Neural cell (in vitro differentiated cells): ENCODE measurements at regions not wholly inside any gene's neighbourhood (a gene's known extent, or its start where the extent isn't known, plus 50 kb on each side); places are given as distances from the start of the nearest gene placed in this dataset.
"Not testable (repeated sequence)": the region's sequence is repeated elsewhere in the genome, so short reads cannot be mapped to it uniquely, and the experiment has no call there.

Experiments used
- H2AFZ ChIP-seq: fragments of 200-600, 300-800 bp; sonication (generic), shearing (Covaris generic); 2 replicates; pipeline ENCODE4 v1.6.0; 2014; ENCODE audit warnings: low read depth, mild to moderate bottlenecking, antibody characterized with exemption, low read length, moderate library complexity
- H3F3A ChIP-seq: fragments of 200-600 bp; shearing (Covaris generic); 2 replicates; pipeline ENCODE4 v1.6.1; 2016; ENCODE audit warnings: mild to moderate bottlenecking, moderate library complexity, mixed read lengths, antibody characterized with exemption, low read length; ENCODE audit not compliant: insufficient read depth, poor library complexity, severe bottlenecking
- H3K27ac ChIP-seq: fragments of 200-600, 300-800 bp; sonication (generic), shearing (Covaris generic); 2 replicates; pipeline ENCODE4 v1.5.1; 2014; ENCODE audit warnings: mild to moderate bottlenecking, low read length, moderate library complexity
- H3K27me3 ChIP-seq: fragments of 300-800, 200-600 bp; sonication (generic), shearing (Covaris generic); 2 replicates; pipeline ENCODE4 v1.6.0; 2014; ENCODE audit warnings: mild to moderate bottlenecking, low read depth, low read length, moderate library complexity; ENCODE audit not compliant: insufficient read depth
- H3K36me3 ChIP-seq: fragments of 300-800, 200-600 bp; sonication (generic), shearing (Covaris generic); 2 replicates; pipeline ENCODE4 v1.5.1; 2014; ENCODE audit warnings: mild to moderate bottlenecking, antibody characterized with exemption, low read length, moderate library complexity; ENCODE audit not compliant: insufficient read depth
- H3K4me2 ChIP-seq: fragments of 300-800, 200-600 bp; sonication (generic), shearing (Covaris generic); 2 replicates; pipeline ENCODE4 v1.6.0; 2014; ENCODE audit warnings: mild to moderate bottlenecking, low read length
- H3K4me3 ChIP-seq: fragments of 300-800, 200-600 bp; sonication (generic), shearing (Covaris generic); 2 replicates; pipeline ENCODE4 v1.5.1; 2014; ENCODE audit warnings: mild to moderate bottlenecking, low read length, moderate library complexity
- H3K79me2 ChIP-seq: fragments of 200-600 bp; shearing (Covaris generic); replicated peaks from 2 replicates; pipeline ENCODE4 v1.6.0; 2014; ENCODE audit warnings: mild to moderate bottlenecking, low read length, moderate library complexity; ENCODE audit not compliant: insufficient read depth
- H3K9ac ChIP-seq: fragments of 300-800, 200-600 bp; sonication (generic), shearing (Covaris generic); 2 replicates; pipeline ENCODE4 v1.6.1; 2016; ENCODE audit warnings: mild to moderate bottlenecking, low read length, mixed read lengths
- H3K9me2 ChIP-seq: fragments of 200-600 bp; shearing (Covaris generic); 2 replicates; pipeline ENCODE4 v1.6.1; 2016; ENCODE audit warnings: mild to moderate bottlenecking, low read length, mixed read lengths; ENCODE audit not compliant: insufficient read depth
- H3K9me3 ChIP-seq: fragments of 200-600, 300-800 bp; sonication (generic), shearing (Covaris generic); 2 replicates; pipeline ENCODE4 v1.6.1; 2016; ENCODE audit warnings: mild to moderate bottlenecking, mixed run types, low read length, moderate library complexity, mixed read lengths
- H4K20me1 ChIP-seq: fragments of 200-600 bp; shearing (Covaris generic); 2 replicates; pipeline ENCODE4 v1.6.1; 2016; ENCODE audit warnings: mild to moderate bottlenecking, mixed run types; ENCODE audit not compliant: insufficient read depth
- CTCF ChIP-seq: fragments of 450-650 bp; IDR thresholded peaks from 2 replicates; pipeline ENCODE4 v1.5.1; 2014; ENCODE audit warnings: antibody characterized with exemption, mild to moderate bottlenecking, moderate library complexity; ENCODE audit not compliant: poor library complexity, severe bottlenecking
- EP300 ChIP-seq: fragments of 450-650 bp; conservative IDR thresholded peaks from 2 replicates; pipeline ENCODE4 v1.6.1; 2014; ENCODE audit warnings: antibody characterized with exemption, mild to moderate bottlenecking, moderate library complexity; ENCODE audit not compliant: poor library complexity, severe bottlenecking
- EZH2 ChIP-seq: fragments of 200-600, 300-800 bp; shearing (Covaris generic), sonication (generic); IDR thresholded peaks from 2 replicates; pipeline ENCODE4 v1.6.1; 2014; ENCODE audit warnings: antibody characterized with exemption, low read length, borderline replicate concordance, mild to moderate bottlenecking; ENCODE audit not compliant: insufficient read depth, poor library complexity, severe bottlenecking
- MXI1 ChIP-seq: fragments of 450-650 bp; conservative IDR thresholded peaks from 2 replicates; pipeline ENCODE4 v1.6.1; 2014; ENCODE audit warnings: antibody characterized with exemption, mild to moderate bottlenecking; ENCODE audit not compliant: poor library complexity, severe bottlenecking
- POLR2AphosphoS5 ChIP-seq: IDR thresholded peaks from 2 replicates; pipeline ENCODE4 v1.6.1; 2012
- RAD21 ChIP-seq: fragments of 450-650 bp; conservative IDR thresholded peaks from 2 replicates; pipeline ENCODE4 v1.6.1; 2014; ENCODE audit warnings: antibody characterized with exemption, mild to moderate bottlenecking, moderate library complexity
- SMC3 ChIP-seq: fragments of 450-650 bp; conservative IDR thresholded peaks from 2 replicates; pipeline ENCODE4 v1.6.1; 2014; ENCODE audit warnings: antibody characterized with exemption, mild to moderate bottlenecking, moderate library complexity; ENCODE audit not compliant: poor library complexity
- TAF1 ChIP-seq: IDR thresholded peaks from 2 replicates; pipeline ENCODE4 v1.6.1; 2012; ENCODE audit warnings: low read depth
- TF ChIP-seq, protein P1 (sequence below): IDR thresholded peaks from 2 replicates; pipeline ENCODE4 v1.6.1; 2012; ENCODE audit warnings: borderline replicate concordance

DNA sequence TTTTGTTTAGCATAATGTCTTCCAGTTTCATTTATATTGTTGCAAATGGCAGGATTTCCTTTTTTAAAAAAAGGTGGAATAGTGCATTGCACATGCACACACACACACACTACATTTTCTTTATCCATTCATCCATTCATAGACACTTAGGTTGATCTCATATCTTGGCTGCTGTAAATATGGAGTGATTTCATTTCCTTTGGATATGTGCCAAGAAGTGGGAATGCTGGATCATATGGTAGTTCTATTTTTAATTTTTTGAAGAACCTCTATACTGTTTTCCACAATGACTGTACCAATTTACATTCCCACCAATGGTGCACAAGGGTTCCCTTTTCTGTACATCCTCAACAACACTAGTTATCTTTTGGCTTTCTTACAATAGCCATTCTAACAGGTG is 68.9 kb downstream of the EBLN1 start:
- H3F3A ChIP-seq = no peaks in the 10 kb centered on the region

GRCh38 chr10:22145873-22146272 is 71.9 kb downstream of the EBLN1 start:
- not testable (repeated sequence) for H3K79me2 ChIP-seq, H3K36me3 ChIP-seq, H3K9me3 ChIP-seq, H3K27me3 ChIP-seq, H3K9ac ChIP-seq, H4K20me1 ChIP-seq, H3K27ac ChIP-seq, H3F3A ChIP-seq, H3K4me2 ChIP-seq, H2AFZ ChIP-seq, H3K9me2 ChIP-seq, H3K4me3 ChIP-seq

More for the DNA sequence above, 68.9 kb downstream of the EBLN1 start:
- no peaks in the 10 kb centered on the region for H3K79me2 ChIP-seq
- no peak overlapping the region for H3K4me2 ChIP-seq
- no peaks in the 10 kb centered on the region for H4K20me1 ChIP-seq
- no peaks in the 10 kb centered on the region for H3K9me3 ChIP-seq
- no peak overlapping the region for H3K4me3 ChIP-seq
- no peak overlapping the region for H3K27ac ChIP-seq
- H3K9ac ChIP-seq = no peak overlapping the region
- H2AFZ ChIP-seq = no peak overlapping the region
- no peaks in the 10 kb centered on the region for H3K9me2 ChIP-seq
- no peaks in the 10 kb centered on the region for H3K36me3 ChIP-seq
- H3K27me3 ChIP-seq = no peaks in the 10 kb centered on the region
- no peak for TF ChIP-seq CTCF
- TF ChIP-seq TAF1 = no peak
- no peak for TF ChIP-seq SMC3
- TF ChIP-seq EZH2 = no peak
- no peak for TF ChIP-seq EP300
- no peak for TF ChIP-seq RAD21
- no peak for TF ChIP-seq POLR2AphosphoS5
- no peak for TF ChIP-seq MXI1
- TF ChIP-seq, protein P1, sequence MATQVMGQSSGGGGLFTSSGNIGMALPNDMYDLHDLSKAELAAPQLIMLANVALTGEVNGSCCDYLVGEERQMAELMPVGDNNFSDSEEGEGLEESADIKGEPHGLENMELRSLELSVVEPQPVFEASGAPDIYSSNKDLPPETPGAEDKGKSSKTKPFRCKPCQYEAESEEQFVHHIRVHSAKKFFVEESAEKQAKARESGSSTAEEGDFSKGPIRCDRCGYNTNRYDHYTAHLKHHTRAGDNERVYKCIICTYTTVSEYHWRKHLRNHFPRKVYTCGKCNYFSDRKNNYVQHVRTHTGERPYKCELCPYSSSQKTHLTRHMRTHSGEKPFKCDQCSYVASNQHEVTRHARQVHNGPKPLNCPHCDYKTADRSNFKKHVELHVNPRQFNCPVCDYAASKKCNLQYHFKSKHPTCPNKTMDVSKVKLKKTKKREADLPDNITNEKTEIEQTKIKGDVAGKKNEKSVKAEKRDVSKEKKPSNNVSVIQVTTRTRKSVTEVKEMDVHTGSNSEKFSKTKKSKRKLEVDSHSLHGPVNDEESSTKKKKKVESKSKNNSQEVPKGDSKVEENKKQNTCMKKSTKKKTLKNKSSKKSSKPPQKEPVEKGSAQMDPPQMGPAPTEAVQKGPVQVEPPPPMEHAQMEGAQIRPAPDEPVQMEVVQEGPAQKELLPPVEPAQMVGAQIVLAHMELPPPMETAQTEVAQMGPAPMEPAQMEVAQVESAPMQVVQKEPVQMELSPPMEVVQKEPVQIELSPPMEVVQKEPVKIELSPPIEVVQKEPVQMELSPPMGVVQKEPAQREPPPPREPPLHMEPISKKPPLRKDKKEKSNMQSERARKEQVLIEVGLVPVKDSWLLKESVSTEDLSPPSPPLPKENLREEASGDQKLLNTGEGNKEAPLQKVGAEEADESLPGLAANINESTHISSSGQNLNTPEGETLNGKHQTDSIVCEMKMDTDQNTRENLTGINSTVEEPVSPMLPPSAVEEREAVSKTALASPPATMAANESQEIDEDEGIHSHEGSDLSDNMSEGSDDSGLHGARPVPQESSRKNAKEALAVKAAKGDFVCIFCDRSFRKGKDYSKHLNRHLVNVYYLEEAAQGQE = no peak

DNA sequence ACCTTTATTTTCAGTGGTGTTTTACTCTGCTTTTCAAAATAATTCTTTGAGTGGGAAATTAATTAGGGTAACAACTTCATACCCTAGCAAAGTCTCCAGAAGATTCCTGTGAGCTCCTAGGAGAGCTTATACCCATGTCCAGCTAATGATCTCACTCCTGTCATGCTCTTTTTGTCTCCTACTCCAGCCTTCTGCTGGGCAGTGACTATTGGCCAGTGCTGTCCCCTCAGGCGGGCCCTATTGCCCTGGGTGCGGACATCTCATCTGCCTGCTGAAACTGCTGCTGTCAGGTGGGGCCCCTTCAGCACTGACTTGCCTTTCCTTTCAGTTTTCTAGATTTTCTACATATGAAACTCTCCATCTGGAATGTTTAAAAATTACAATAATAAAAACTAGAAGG is 80.3 kb downstream of the EBLN1 start:
- Histone ChIP-seq H3K27me3 (no peaks in the 10 kb centered on the region), H3K4me2 (no peak overlapping the region), H3K27ac (no peak overlapping the region), H3K4me3 (no peak overlapping the region), H3K9ac (no peak overlapping the region), H4K20me1 (no peaks in the 10 kb centered on the region), H2AFZ (no peak overlapping the region), H3K79me2 (no peaks in the 10 kb centered on the region), H3K9me3 (no peaks in the 10 kb centered on the region), H3K9me2 (no peaks in the 10 kb centered on the region), H3K36me3 (no peaks in the 10 kb centered on the region), H3F3A (no peaks in the 10 kb centered on the region)
- no peak for TF ChIP-seq EZH2
- TF ChIP-seq, protein P1 = no peak
- TF ChIP-seq POLR2AphosphoS5 = no peak
- TF ChIP-seq CTCF = no peak
- no peak for TF ChIP-seq RAD21
- no peak for TF ChIP-seq EP300
- TF ChIP-seq SMC3 = no peak
- no peak for TF ChIP-seq TAF1
- TF ChIP-seq MXI1 = no peak
